MM.1S (cell line): ENCODE measurements at regions not wholly inside any gene's neighbourhood (a gene's known extent, or its start where the extent isn't known, plus 50 kb on each side); places are given as distances from the start of the nearest gene placed in this dataset.

Experiments used
- DNase-seq: peaks from one replicate; pipeline ENCODE4 v3.0.0-alpha.2; 2015
- H2AFZ ChIP-seq: fragments of 300-600 bp; sonication (generic); 2 replicates; pipeline ENCODE4 v1.6.0; 2016; ENCODE audit warnings: antibody characterized with exemption, low read length
- H3F3A ChIP-seq: fragments of 300-600 bp; sonication (generic); 2 replicates; pipeline ENCODE4 v1.6.1; 2016; ENCODE audit warnings: mild to moderate bottlenecking, antibody characterized with exemption, low read length, moderate library complexity, mixed read lengths; ENCODE audit not compliant: insufficient read depth
- H3K27ac ChIP-seq: fragments of 300-600 bp; sonication (generic); 2 replicates; pipeline ENCODE4 v1.5.1; 2016; ENCODE audit warnings: mild to moderate bottlenecking, low read length
- H3K27me3 ChIP-seq: fragments of 300-600 bp; sonication (generic); replicated peaks from 2 replicates; pipeline ENCODE4 v1.6.0; 2016; ENCODE audit warnings: low read length; ENCODE audit not compliant: insufficient read depth
- H3K36me3 ChIP-seq: fragments of 300-600 bp; sonication (generic); replicated peaks from 2 replicates; pipeline ENCODE4 v1.6.1; 2016; ENCODE audit warnings: mild to moderate bottlenecking, low read length, mixed read lengths; ENCODE audit not compliant: insufficient read depth
- H3K4me1 ChIP-seq: fragments of 300-600 bp; sonication (generic); 2 replicates; pipeline ENCODE4 v1.6.1; 2016; ENCODE audit warnings: low read length, mixed read lengths
- H3K4me2 ChIP-seq: fragments of 300-600 bp; sonication (generic); 2 replicates; pipeline ENCODE4 v1.6.0; 2016; ENCODE audit warnings: low read depth, low read length
- H3K4me3 ChIP-seq: fragments of 300-600 bp; sonication (generic); 2 replicates; pipeline ENCODE4 v1.5.1; 2016; ENCODE audit warnings: low read length, mixed read lengths
- H3K79me2 ChIP-seq: fragments of 300-600 bp; sonication (generic); 2 replicates; pipeline ENCODE4 v1.6.1; 2016; ENCODE audit warnings: mixed run types, low read length, mixed read lengths
- H3K9ac ChIP-seq: fragments of 300-600 bp; sonication (generic); 2 replicates; pipeline ENCODE4 v1.6.1; 2016; ENCODE audit warnings: low read length, mixed read lengths
- H3K9me2 ChIP-seq: fragments of 300-600 bp; sonication (generic); replicated peaks from 2 replicates; pipeline ENCODE4 v1.6.1; 2016; ENCODE audit warnings: mild to moderate bottlenecking, low read length, mixed read lengths; ENCODE audit not compliant: insufficient read depth
- H3K9me3 ChIP-seq: fragments of 300-600 bp; sonication (generic); replicated peaks from 2 replicates; pipeline ENCODE4 v1.6.1; 2016; ENCODE audit warnings: mild to moderate bottlenecking, low read length, mixed read lengths; ENCODE audit not compliant: insufficient read depth
- H4K20me1 ChIP-seq: fragments of 300-600 bp; sonication (generic); 2 replicates; pipeline ENCODE4 v1.6.1; 2016; ENCODE audit warnings: mild to moderate bottlenecking, low read length, moderate library complexity, mixed read lengths; ENCODE audit not compliant: insufficient read depth
- CTCF ChIP-seq: fragments of 300-600 bp; sonication (generic); IDR thresholded peaks from 2 replicates; pipeline ENCODE4 v1.5.1; 2016; ENCODE audit warnings: antibody characterized with exemption, low read length, mixed read lengths
- EZH2 ChIP-seq: fragments of 300-600 bp; sonication (generic); optimal IDR thresholded peaks from 2 replicates; pipeline ENCODE3; 2017; ENCODE audit warnings: low read depth, mild to moderate bottlenecking, antibody characterized with exemption, low read length, mixed read lengths
- EZH2phosphoT487 ChIP-seq: fragments of 300-600 bp; sonication (generic); IDR thresholded peaks from 2 replicates; pipeline ENCODE4 v1.6.1; 2018; ENCODE audit warnings: antibody characterized with exemption, low read length

- no peak for DNase-seq
Observed at GRCh38 chr11:70532731-70533130, 134.4 kb downstream of the CTTN start.

GRCh38 chr11:70535191-70535971 lies 137.1 kb downstream of the CTTN start:
- H3K4me1 ChIP-seq = no peaks in the 10 kb centered on the region
- H3K79me2 ChIP-seq = no peaks in the 10 kb centered on the region
- no peaks in the 10 kb centered on the region for H3K9me2 ChIP-seq
- H3K27me3 ChIP-seq = peaks cover 67% of the 10 kb centered on the region
- H3K9ac ChIP-seq = no peak overlapping the region
- H3K27ac ChIP-seq = no peak overlapping the region
- H2AFZ ChIP-seq = no peak overlapping the region
- no peaks in the 10 kb centered on the region for H3F3A ChIP-seq
- H3K4me3 ChIP-seq = no peak overlapping the region
- DNase-seq = no peak
- no peaks in the 10 kb centered on the region for H3K36me3 ChIP-seq
- no peak overlapping the region for H3K4me2 ChIP-seq
- TF ChIP-seq CTCF = no peak
- no peak for TF ChIP-seq EZH2
- TF ChIP-seq EZH2phosphoT487 = no peak
- no peaks in the 10 kb centered on the region for H3K9me3 ChIP-seq
- no peaks in the 10 kb centered on the region for H4K20me1 ChIP-seq

More at GRCh38 chr11:70532731-70533130, 134.4 kb downstream of the CTTN start:
- no peaks in the 10 kb centered on the region for H3K9me2 ChIP-seq
- H2AFZ ChIP-seq = no peak overlapping the region
- TF ChIP-seq EZH2 = no peak
- TF ChIP-seq EZH2phosphoT487 = no peak
- no peak for TF ChIP-seq CTCF
- H3F3A ChIP-seq = no peaks in the 10 kb centered on the region
- H3K27ac ChIP-seq = no peak overlapping the region
- no peak overlapping the region for H3K9ac ChIP-seq
- no peak overlapping the region for H3K4me3 ChIP-seq
- H3K27me3 ChIP-seq = peaks cover 62% of the 10 kb centered on the region
- no peaks in the 10 kb centered on the region for H4K20me1 ChIP-seq
- no peaks in the 10 kb centered on the region for H3K79me2 ChIP-seq
- no peaks in the 10 kb centered on the region for H3K9me3 ChIP-seq
- no peaks in the 10 kb centered on the region for H3K36me3 ChIP-seq
- no peak overlapping the region for H3K4me2 ChIP-seq
- H3K4me1 ChIP-seq = no peaks in the 10 kb centered on the region

DNA sequence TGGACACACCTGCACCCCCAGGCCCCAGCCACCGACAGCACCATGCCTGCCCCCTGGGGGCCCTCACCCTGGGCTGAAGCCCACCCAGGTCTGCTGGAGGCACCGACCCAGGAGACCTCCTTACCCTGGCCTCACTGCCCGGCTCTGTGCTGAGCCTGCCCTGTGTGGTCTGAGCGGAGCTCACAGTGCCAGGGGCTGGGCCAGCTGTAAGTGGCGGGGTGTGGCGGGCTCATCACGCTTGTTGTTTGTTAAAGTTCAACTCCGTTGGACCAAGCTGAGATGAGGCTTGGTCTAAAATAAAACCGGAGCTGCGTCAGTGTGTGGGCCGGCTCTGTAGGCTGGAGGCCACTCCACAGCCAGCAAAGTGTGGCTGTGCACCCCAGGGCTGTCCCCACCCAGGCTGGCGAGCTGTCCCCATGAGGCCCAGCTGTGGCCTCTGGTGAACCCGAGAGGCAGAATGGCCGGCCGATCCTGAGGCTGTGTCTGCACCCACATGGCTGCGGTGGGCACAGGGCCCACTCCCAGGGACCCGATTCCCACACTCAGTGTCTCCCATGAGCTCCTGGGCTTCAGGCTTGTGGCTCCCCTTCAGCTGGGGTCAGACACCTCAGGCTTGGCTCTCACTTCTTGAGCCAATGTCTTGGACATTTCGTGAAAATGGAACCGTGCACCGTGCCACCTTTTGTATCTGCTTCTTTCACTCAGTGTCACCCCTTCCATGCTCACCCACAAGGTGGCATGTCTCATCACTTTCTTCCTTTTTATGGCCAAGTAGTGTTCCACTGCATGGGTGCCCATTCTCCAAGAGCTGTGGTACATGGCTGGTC lies 137.9 kb downstream of the CTTN start:
- Histone ChIP-seq H3K36me3 (no peaks in the 10 kb centered on the region), H3K4me1 (no peaks in the 10 kb centered on the region), H3K4me2 (no peak overlapping the region), H3K79me2 (no peaks in the 10 kb centered on the region), H4K20me1 (no peaks in the 10 kb centered on the region), H3K4me3 (no peak overlapping the region), H3K27ac (no peak overlapping the region), H3K9me2 (no peaks in the 10 kb centered on the region), H3F3A (no peaks in the 10 kb centered on the region), H3K9ac (no peak overlapping the region), H2AFZ (no peak overlapping the region), H3K27me3 (peaks cover 69% of the 10 kb centered on the region), H3K9me3 (no peaks in the 10 kb centered on the region)
- DNase-seq = no peak
- no peak for TF ChIP-seq EZH2
- no peak for TF ChIP-seq EZH2phosphoT487
- no peak for TF ChIP-seq CTCF
